Progenitor cell of endocrine pancreas (in vitro differentiated cells): ENCODE measurements at regions not wholly inside any gene's neighbourhood (a gene's known extent, or its start where the extent isn't known, plus 50 kb on each side); places are given as distances from the start of the nearest gene placed in this dataset.

ENCODE experiments used
- DNase-seq: peaks from one replicate; pipeline ENCODE4 v3.0.0; 2021; ENCODE audit warnings: low spot score; ENCODE audit not compliant: unreplicated experiment
- H3K27ac Mint-ChIP-seq: 2 replicates; pipeline ENCODE4 v1.8.0; 2021; ENCODE audit warnings: mild to moderate bottlenecking, moderate library complexity, mixed read lengths
- H3K27me3 Mint-ChIP-seq: 2 replicates; pipeline ENCODE4 v1.8.0; 2021; ENCODE audit warnings: mixed read lengths
- H3K36me3 Mint-ChIP-seq: 2 replicates; pipeline ENCODE4 v1.8.0; 2022; ENCODE audit warnings: mixed read lengths; ENCODE audit not compliant: insufficient read depth
- H3K4me1 Mint-ChIP-seq: 2 replicates; pipeline ENCODE4 v1.8.0; 2021; ENCODE audit warnings: low read depth, mixed read lengths
- H3K4me3 Mint-ChIP-seq: 2 replicates; pipeline ENCODE4 v1.8.0; 2021; ENCODE audit warnings: low read depth, mild to moderate bottlenecking, moderate library complexity, mixed read lengths
- H3K9me3 Mint-ChIP-seq: 2 replicates; pipeline ENCODE4 v1.8.0; 2021; ENCODE audit warnings: low read depth, mixed read lengths
- TF ChIP-seq, protein P1 (sequence below): fragments of 200-600 bp; sonication (generic); IDR thresholded peaks from one replicate; pipeline ENCODE4 v1.5.0; 2021; ENCODE audit warnings: antibody characterized with exemption, mild to moderate bottlenecking; ENCODE audit not compliant: unreplicated experiment

DNA sequence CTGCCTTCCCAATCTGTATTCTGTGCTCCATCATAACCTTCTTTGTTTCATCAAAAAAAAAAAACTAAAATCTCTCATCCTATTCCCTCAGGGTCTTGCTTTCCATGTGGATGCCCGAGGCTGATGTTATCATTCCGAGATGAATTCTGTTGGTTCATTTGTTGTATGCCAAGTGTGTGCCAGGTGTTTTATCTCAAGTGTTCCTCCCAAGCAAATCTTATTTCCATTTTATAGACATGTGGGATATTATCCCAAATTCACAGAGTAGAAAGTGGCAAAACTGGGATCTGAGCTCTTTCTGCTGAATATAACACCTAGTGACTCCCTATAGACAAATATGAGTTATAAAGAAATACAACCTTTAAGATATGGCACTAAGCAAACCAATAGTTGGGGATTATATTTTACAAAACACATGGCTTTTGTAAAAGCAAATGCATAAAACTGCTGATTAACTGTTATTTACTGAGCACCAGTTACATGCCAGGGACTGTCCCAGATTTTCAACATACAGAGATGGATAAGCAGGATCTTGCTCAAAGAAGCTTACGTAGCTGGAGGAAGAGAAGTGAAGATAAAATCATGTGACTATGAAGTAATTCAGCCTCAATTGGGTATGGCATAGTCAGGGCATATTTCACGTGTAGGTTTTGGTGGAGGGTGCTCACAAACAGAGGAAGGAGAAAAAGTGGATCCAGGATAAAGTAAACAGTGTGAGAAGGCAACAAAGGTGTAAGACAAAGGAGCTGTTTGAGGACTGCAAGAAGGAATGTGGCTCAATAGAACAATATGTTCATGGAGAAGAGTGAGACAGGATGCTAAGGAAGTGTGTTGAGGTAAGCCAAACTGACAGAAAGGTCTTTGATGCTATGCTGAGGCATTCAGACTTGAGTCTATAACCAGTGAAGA is 143.3 kb upstream of the ADAMTSL1 start:
- no peak overlapping the region for H3K4me3 Mint-ChIP-seq
- H3K9me3 Mint-ChIP-seq: no peaks in the 10 kb centered on the region
- no peak for DNase-seq
- H3K4me1 Mint-ChIP-seq: peaks cover 4% of the 10 kb centered on the region
- H3K27me3 Mint-ChIP-seq: no peaks in the 10 kb centered on the region
- H3K36me3 Mint-ChIP-seq: no peaks in the 10 kb centered on the region
- no peak overlapping the region for H3K27ac Mint-ChIP-seq
- TF ChIP-seq, protein P1, sequence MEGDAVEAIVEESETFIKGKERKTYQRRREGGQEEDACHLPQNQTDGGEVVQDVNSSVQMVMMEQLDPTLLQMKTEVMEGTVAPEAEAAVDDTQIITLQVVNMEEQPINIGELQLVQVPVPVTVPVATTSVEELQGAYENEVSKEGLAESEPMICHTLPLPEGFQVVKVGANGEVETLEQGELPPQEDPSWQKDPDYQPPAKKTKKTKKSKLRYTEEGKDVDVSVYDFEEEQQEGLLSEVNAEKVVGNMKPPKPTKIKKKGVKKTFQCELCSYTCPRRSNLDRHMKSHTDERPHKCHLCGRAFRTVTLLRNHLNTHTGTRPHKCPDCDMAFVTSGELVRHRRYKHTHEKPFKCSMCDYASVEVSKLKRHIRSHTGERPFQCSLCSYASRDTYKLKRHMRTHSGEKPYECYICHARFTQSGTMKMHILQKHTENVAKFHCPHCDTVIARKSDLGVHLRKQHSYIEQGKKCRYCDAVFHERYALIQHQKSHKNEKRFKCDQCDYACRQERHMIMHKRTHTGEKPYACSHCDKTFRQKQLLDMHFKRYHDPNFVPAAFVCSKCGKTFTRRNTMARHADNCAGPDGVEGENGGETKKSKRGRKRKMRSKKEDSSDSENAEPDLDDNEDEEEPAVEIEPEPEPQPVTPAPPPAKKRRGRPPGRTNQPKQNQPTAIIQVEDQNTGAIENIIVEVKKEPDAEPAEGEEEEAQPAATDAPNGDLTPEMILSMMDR: no peak

DNA sequence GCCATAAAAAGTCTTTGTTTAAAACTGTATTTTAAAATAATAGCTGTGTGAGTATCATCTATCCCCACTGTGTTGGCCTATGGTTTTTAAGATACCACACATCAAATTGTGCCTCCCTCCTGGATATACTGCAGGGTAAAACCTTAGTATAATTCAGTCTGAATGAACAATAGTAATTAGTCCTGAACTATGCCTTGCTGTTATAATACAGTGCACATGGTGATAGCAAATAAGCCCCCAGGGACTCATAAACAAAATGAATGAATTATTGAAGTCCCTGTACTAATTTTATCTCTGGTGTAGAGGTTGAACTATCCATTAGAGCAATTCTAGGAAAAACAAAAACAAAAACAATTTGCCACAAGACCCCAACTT is 142.7 kb upstream of the ADAMTSL1 start:
- DNase-seq: no peak
- Mint-ChIP-seq H3K4me3 (no peak overlapping the region), H3K27me3 (no peaks in the 10 kb centered on the region), H3K9me3 (no peaks in the 10 kb centered on the region), H3K4me1 (peaks cover 4% of the 10 kb centered on the region), H3K36me3 (no peaks in the 10 kb centered on the region), H3K27ac (no peak overlapping the region)
- TF ChIP-seq, protein P1: no peak

DNA sequence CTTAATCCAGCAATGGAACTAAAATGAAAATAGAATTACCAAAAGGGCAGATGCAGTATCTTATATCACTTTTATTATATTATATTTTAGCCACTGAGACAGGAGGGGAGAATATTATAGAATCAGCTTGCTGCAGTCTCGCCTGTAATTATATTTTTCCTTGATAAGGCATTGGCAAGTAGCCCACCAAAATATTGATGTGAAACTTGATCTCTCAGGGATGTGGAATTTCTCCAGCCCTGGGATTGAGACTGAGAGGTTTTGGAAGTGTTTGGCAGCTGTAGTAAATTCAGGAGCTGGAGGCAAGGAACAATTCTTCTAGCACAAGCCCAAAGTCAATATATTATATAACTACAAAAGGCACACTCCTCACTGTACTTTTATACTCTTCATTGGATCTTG is 142.1 kb upstream of the ADAMTSL1 start:
- Mint-ChIP-seq H3K4me1 (peaks cover 4% of the 10 kb centered on the region), H3K27ac (no peak overlapping the region), H3K9me3 (no peaks in the 10 kb centered on the region), H3K4me3 (no peak overlapping the region), H3K36me3 (no peaks in the 10 kb centered on the region), H3K27me3 (no peaks in the 10 kb centered on the region)
- no peak for DNase-seq
- TF ChIP-seq, protein P1: no peak

DNA sequence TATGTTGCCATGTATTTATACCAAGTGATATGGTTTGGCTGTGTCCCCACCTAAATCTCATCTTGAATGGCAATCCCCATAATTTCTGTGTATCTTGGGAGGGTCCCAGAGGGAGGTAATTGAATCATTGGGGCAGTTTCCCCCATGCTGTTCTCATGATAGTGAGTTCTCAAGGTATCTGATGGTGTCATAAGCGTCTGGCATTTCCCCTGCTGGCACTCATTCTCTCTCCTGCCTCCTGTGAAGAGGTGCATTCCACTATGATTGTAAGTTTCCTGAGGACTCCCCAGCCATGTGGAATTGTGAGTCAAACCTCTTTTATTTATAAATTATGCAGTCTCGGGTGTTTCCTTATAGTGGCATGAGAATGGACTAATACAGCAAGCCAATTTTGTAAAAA is 140.8 kb upstream of the ADAMTSL1 start:
- Mint-ChIP-seq H3K4me1 (peaks cover 4% of the 10 kb centered on the region), H3K27me3 (no peaks in the 10 kb centered on the region), H3K9me3 (no peaks in the 10 kb centered on the region), H3K27ac (no peak overlapping the region), H3K36me3 (no peaks in the 10 kb centered on the region), H3K4me3 (no peak overlapping the region)
- no peak for DNase-seq
- TF ChIP-seq, protein P1: no peak

DNA sequence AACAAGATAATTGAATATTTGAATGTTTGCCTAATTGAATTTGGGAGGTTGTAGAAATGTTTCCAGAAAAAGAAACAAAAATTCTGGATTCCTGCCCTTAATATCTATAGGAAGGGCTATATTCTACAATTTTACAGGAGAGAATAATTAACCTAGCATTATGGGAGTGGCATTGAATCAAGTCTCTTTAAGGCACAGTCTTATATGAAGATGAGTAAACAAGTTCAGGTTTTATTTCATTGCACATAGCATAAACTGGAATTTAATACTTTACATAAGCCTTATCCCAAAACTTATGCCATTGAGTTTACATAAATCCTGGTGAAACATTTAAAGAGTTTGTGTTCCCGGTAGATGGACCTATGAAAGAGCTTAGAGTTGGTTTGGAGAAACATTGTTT is 138.1 kb upstream of the ADAMTSL1 start:
- no peak for DNase-seq
- TF ChIP-seq, protein P1: no peak
- Mint-ChIP-seq H3K4me3 (no peak overlapping the region), H3K27ac (no peak overlapping the region), H3K4me1 (peaks cover 2% of the 10 kb centered on the region), H3K9me3 (peaks cover 8% of the 10 kb centered on the region), H3K27me3 (no peaks in the 10 kb centered on the region), H3K36me3 (no peaks in the 10 kb centered on the region)
